Activated CD4-positive, alpha-beta T cell treated with anti-CD3 and anti-CD28 coated beads, Interleukin-2, amount 50 U/mL, for 16 hours (primary cell): ENCODE measurements at regions not wholly inside any gene's neighbourhood (a gene's known extent, or its start where the extent isn't known, plus 50 kb on each side); places are given as distances from the start of the nearest gene placed in this dataset.

Source experiments
- DNase-seq: peaks from one replicate; pipeline ENCODE4 v3.0.0-alpha.2; 2020

GRCh38 chr10:36073796-36074345, 431.8 kb upstream of the FZD8 start:
- no peak for DNase-seq

- DNase-seq: no peak
Measured at GRCh38 chr10:36068542-36068941, 426.4 kb upstream of the FZD8 start.

- DNase-seq: no peak
Measured at GRCh38 chr10:36067748-36068147, 425.7 kb upstream of the FZD8 start.

GRCh38 chr10:36066850-36067249, 424.8 kb upstream of the FZD8 start:
- no peak for DNase-seq

GRCh38 chr10:36066102-36066501, 424.0 kb upstream of the FZD8 start:
- no peak for DNase-seq

- no peak for DNase-seq
Measured at GRCh38 chr10:36063396-36063795, 421.3 kb upstream of the FZD8 start.

GRCh38 chr10:36057731-36058130, 415.6 kb upstream of the FZD8 start:
- no peak for DNase-seq

GRCh38 chr10:36057180-36057579, 415.1 kb upstream of the FZD8 start:
- no peak for DNase-seq

GRCh38 chr10:36053775-36054174, 411.7 kb upstream of the FZD8 start:
- no peak for DNase-seq

GRCh38 chr10:36053271-36053670, 411.2 kb upstream of the FZD8 start:
- DNase-seq: no peak

- no peak for DNase-seq
Measured at GRCh38 chr10:36051500-36051991, 409.4 kb upstream of the FZD8 start.

GRCh38 chr10:36050763-36051499, 408.8 kb upstream of the FZD8 start:
- no peak for DNase-seq

GRCh38 chr10:36048780-36049179, 406.7 kb upstream of the FZD8 start:
- no peak for DNase-seq

- DNase-seq: no peak
Measured at GRCh38 chr10:36048236-36048635, 406.1 kb upstream of the FZD8 start.

GRCh38 chr10:36042135-36042534, 400.0 kb upstream of the FZD8 start:
- DNase-seq: no peak

- DNase-seq: no peak
Measured at GRCh38 chr10:36038316-36038955, 396.3 kb upstream of the FZD8 start.

GRCh38 chr10:36036137-36036536, 394.0 kb upstream of the FZD8 start:
- no peak for DNase-seq

- no peak for DNase-seq
Measured at GRCh38 chr10:36033808-36034207, 391.7 kb upstream of the FZD8 start.

GRCh38 chr10:36030516-36030915, 388.4 kb upstream of the FZD8 start:
- DNase-seq: no peak

- DNase-seq: no peak
Measured at GRCh38 chr10:36026656-36027390, 384.7 kb upstream of the FZD8 start.

GRCh38 chr10:36026081-36026480, 384.0 kb upstream of the FZD8 start:
- no peak for DNase-seq

- DNase-seq: no peak
Measured at GRCh38 chr10:36023939-36024338, 381.8 kb upstream of the FZD8 start.

- no peak for DNase-seq
Measured at GRCh38 chr10:36021096-36021495, 379.0 kb upstream of the FZD8 start.

GRCh38 chr10:36019749-36020148, 377.7 kb upstream of the FZD8 start:
- DNase-seq: no peak
